ENCODE measurements at regions not wholly inside any gene's neighbourhood (a gene's known extent, or its start where the extent isn't known, plus 50 kb on each side); places are given as distances from the start of the nearest gene placed in this dataset.

GRCh38 chr3:132378-132777 is 64.2 kb upstream of the CHL1 start:
- H3K27ac ChIP-seq, result no peak overlapping the region
- TF ChIP-seq EZH2 (IDR thresholded peaks at IDR 0.05) (no peak), FOXP2 (optimal IDR thresholded peaks at IDR 0.05; ENCODE audit: control extremely low read depth, extremely low read length, insufficient read depth) (no peak), POLR2AphosphoS5 (IDR thresholded peaks at IDR 0.05; ENCODE audit: borderline replicate concordance, low read depth, low read length) (no peak)
- H3K36me3 ChIP-seq (ENCODE audit: insufficient read depth, low read length), result no peaks in the 10 kb centered on the region
- H3K9me3 ChIP-seq (ENCODE audit: low read depth, low read length), result no peaks in the 10 kb centered on the region
- H3K9ac ChIP-seq (ENCODE audit: insufficient read length), result no peak overlapping the region
- no peak for DNase-seq (ENCODE audit: low read depth, low spot score)
- H3K4me3 ChIP-seq, result no peak overlapping the region

- H3K27ac ChIP-seq, result no peak overlapping the region
- no peaks in the 10 kb centered on the region for H3K36me3 ChIP-seq (ENCODE audit: insufficient read depth, low read length)
- TF ChIP-seq FOXP2 (optimal IDR thresholded peaks at IDR 0.05; ENCODE audit: control extremely low read depth, extremely low read length, insufficient read depth) (no peak), POLR2AphosphoS5 (IDR thresholded peaks at IDR 0.05; ENCODE audit: borderline replicate concordance, low read depth, low read length) (no peak), EZH2 (IDR thresholded peaks at IDR 0.05) (no peak)
- H3K9ac ChIP-seq (ENCODE audit: insufficient read length), result no peak overlapping the region
- H3K9me3 ChIP-seq (ENCODE audit: low read depth, low read length), result no peaks in the 10 kb centered on the region
- no peak for DNase-seq (ENCODE audit: low read depth, low spot score)
- no peak overlapping the region for H3K4me3 ChIP-seq
These were observed 63.7 kb upstream of the CHL1 start for GRCh38 chr3:132904-133303.

GRCh38 chr3:140748-141330 is 55.7 kb upstream of the CHL1 start:
- Histone ChIP-seq H3K4me3 (no peak overlapping the region), H3K36me3 (ENCODE audit: insufficient read depth, low read length) (no peaks in the 10 kb centered on the region), H3K9ac (ENCODE audit: insufficient read length) (no peak overlapping the region), H3K27ac (no peak overlapping the region), H3K9me3 (ENCODE audit: low read depth, low read length) (no peaks in the 10 kb centered on the region)
- TF ChIP-seq EZH2 (IDR thresholded peaks at IDR 0.05), result no peak
- TF ChIP-seq FOXP2 (optimal IDR thresholded peaks at IDR 0.05; ENCODE audit: control extremely low read depth, extremely low read length, insufficient read depth), result no peak
- TF ChIP-seq POLR2AphosphoS5 (IDR thresholded peaks at IDR 0.05; ENCODE audit: borderline replicate concordance, low read depth, low read length), result no peak
- no peak for DNase-seq (ENCODE audit: low read depth, low spot score)
